Activated CD4-positive, CD25-positive, alpha-beta regulatory T cell (primary cell): ENCODE measurements at regions not wholly inside any gene's neighbourhood (a gene's known extent, or its start where the extent isn't known, plus 50 kb on each side); places are given as distances from the start of the nearest gene placed in this dataset.
A peak's percentile ranks its signal among the peaks of the same experiment; 100 is the strongest.
"Not testable (repeated sequence)": the region's sequence is repeated elsewhere in the genome, so short reads cannot be mapped to it uniquely, and the experiment has no call there.

Source experiments
- DNase-seq, 4 experiments: peaks; one replicate each; lab custom pipeline; 2025; lab: John Stamatoyannopoulos, UW

DNA sequence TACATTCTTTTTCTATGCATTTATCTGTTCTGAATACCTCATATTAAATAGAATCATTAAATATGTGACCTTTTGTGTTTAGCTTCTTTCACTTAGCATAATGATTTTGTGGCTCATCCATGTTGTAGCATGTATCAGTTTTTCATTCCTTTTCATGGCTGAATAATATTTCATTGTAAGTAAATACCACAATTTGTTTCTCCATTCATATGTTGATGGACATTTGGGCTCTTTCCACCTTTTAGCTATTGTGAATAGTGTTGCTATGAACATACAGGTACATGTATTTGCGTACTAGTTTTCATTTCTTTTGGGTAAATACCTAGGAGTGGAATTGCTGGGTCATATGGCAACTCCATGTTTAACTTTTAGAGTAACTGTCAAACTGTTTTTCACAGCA is 85.1 kb downstream of the GNL3L start:
- DNase-seq, result no peak

DNA sequence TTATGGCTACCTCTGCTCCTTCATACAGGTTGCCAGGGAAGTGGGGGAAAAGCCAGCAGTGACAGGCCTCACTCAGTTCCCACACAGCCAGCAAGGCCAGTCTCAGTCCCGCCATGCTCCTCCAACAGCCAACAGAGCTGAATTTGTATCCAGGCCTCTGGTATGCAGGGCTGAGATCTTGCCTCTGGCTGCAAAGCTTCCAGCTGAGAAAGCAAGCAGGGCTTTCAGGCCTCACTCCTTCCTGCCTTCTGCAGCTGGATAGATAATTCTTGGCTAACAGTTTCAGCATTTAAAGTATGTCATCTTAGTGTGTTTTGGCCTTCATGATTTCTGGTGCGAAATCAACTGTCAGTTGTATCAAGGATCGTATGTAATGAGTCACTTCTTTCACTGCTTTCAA is 103.6 kb downstream of the GNL3L start:
- DNase-seq, result no peak

DNA sequence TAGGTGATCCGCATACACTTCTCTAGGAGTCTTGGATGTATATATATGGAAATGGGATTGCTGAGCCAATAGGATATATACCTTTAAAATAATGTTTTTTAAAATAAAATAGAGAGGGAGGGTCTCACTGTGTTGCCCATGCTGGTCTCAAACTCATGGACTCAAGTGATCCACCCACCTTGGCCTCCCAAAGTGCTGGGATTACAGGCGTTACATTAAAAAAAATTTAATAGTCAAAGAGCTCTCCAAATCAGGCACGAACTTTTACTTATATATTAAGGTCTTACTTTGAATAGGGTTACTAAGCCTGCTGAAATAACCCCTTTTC is 109.0 kb downstream of the GNL3L start:
- no peak for DNase-seq

DNA sequence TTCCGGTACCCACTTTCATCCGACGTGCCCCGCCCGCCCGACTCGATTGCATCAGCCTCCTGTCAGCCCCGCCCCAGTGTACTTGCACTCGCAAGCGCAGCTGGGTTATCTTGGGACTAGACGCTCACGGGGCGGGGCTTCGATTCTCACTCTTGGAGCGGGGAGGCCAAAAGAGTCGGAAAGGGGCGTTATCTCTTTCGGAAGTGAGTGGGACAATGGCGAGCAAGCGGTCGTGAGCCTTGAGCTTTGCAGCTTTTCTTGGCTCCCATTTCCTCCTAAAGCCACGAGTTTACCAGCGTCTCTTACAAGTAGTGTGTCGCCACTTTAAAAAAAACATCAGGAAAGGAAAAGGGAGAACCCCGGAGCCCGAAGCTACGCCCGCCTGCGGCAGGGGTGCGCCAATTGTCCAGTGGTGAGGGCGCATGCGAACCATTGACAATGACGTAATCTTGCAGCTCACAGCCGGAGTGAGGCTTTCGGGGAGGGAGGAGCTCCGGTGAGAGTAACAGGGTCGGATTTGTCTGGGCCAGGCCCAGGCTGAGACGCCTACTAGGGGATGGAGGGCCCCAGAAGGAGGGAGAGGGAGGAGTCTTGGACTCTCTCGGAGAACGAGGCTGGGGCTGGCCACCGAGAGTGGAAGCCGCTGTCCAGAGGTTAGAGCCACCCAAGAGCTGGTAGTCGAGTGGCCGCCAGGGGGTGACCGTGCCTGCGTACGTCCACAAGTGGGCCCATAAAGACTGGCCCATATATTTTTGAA is 109.5 kb downstream of the GNL3L start:
- DNase-seq, result peak; percentile 78 to 84 (median 82)

DNA sequence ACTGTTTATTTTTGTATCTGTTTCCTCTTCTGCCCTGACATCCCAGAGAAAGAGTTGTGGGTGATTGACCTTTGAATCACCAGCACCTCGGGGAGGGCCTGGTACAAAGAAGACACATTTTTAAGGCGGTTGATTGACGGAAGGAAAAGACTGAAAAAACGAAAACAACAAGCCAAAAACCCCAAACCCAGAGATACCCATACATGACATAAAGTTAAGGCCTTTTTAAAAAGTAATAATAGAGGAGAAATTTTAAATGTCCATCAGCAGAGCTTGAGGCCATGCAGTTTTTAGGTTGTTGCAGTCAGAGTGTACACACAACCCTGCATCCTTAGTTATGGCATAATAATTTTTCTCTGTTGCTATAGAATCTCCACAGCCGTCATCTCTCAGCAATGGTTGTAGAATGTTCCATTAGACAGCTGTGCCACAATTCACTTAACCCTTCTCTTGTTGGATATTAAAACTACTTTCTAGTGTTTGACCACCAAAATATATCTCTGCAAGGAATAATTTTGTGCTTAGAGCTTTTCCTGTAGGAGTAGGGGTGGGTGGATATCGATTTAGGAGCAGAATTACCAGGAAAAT is 110.2 kb downstream of the GNL3L start:
- DNase-seq, result no peak

DNA sequence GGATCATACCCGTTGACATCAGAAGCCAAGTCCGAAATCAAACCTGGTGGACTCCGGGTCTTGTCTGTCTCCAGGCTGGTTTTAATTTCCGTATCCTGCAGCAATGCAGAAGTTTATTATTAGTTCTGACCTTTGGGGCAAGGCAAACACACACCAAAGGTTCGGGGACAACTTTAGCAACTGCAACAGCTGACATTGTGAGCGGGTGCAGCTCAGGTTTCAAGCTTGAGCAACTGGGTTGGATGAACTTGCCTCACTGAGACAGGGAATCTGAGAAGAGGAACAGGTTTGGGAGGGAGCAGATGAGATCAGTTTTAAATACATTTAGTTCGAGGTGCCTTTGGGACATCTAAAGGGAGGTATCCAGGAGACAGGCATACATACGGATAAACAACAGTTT is 110.7 kb downstream of the GNL3L start:
- no peak for DNase-seq

DNA sequence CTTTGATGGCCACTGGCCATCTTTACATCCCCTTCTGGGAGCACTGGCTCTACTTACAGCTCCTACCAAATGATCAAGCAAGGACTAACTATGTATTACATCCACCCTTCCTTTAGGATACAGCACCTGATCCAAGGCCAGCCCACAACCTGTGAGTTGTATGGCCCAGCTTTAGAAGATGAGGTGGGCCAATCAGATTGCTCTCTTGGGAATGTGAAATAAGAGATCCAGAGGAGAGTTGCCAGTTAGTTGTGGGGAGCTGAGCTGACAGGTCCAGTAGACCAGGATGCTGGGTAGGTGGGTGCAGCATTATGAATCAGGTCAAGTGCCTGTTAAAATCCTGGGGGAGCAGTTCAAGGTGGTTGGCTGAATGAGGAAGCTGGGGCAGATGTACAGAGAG is 111.5 kb downstream of the GNL3L start:
- no peak for DNase-seq

DNA sequence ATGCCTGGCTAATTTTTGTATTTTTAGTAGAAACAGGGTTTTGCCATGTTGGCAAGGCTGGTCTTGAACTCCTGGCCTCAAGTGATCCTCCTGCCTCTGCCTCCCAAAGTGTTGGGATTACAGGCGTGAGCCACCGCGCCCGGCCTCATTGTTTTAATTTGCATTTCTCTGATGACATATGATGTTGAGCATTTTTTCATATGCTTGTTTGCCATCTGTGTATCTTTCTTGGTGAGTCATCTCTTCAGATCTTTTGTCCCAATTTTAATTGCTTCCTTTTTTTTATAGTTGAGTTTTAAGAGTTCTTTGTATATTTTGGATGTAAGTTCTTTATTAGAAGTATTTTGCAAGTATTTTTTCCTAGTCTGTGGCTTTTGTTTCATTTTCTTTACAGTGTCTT is 117.6 kb downstream of the GNL3L start:
- DNase-seq, result not testable (repeated sequence)

DNA sequence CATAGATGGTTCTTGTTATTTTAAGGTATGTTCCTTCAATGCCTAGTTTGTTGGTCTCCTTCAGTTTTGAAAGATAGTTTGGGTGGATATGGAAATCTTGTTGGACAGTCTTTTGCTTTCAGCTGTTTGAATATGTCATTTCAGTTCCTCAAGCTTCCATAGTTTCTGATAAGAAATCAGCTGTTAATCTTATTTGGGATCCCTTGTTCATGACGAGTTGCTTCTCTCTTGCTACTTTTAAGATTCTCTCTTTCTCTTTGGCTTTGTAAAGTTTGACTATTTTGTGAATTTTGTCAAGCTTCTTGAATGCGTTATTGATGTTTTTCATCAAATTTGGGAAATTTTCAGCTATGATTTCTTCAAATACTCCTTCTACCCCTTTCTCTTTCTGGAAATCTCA is 129.5 kb downstream of the GNL3L start:
- DNase-seq, result no peak

DNA sequence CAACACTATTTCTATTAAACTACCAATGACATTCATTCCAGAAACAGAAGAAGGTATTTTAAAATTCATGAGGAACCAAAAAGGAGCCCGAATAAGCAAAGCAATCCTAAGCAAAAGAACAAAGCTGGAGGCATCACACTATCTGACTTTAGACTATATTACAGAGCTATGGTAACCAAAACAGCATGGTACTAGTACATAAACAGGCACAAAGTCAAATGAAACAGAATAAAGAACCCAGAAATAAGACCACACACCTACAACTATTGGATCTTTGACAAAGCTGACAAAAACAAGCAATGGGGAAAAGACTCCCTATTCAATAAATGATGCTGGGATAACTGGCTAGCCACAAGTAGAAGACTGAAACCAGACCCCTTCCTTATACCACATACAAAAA is 122.3 kb downstream of the ITIH6 start:
- no peak for DNase-seq

DNA sequence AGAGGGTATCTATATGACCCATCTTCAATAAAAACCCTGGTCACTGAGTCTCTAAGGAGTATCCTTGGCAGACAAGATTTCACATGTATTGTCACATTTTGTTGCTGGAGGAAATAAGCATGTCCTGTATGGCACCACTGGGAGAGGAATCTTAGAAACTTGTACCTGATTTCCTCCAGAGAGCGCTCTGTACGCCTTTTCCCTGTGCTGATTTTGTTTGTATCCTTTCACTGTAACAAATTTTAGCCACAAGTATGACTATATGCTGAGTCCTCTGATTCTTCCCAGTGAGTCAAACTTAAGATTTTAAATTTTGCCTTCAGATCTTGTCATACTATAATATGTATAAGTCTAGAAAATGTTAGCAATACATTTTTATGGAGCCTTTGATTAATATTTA is 102.8 kb downstream of the ITIH6 start:
- DNase-seq, result no peak

DNA sequence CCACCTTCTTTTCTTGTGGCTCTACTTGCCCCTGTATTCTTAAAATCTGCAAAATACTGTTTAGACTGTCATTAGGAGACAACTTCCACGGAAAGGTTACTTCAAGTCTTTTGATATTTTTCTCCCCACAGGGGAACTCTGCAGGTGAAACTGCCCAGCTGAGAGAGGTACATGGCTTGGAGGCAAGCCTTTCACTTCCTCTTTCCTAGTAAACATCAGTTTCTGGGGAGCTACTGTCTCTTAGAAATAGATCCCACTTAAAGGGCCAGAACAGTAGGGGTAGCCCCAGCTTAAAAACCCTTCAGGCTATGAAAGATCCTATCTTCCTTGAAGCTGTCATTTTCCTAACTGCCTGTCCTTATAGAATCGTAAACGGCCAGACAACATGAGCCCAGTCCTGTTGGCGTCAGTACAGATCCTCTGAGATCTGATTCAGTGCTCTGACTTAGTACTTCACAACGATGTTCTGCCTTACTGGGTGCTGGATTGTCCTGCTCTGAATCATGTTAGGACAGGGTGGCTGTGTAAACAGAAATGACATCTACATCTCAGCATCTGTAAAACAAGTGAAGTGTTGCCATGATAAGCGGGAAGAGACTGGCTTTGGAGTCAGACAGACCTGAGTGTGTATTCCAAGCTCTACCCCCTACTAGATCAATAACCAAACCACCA is 102.1 kb downstream of the ITIH6 start:
- DNase-seq, result no peak
